Fibroblast of the aortic adventitia (primary cell): ENCODE measurements at regions not wholly inside any gene's neighbourhood (a gene's known extent, or its start where the extent isn't known, plus 50 kb on each side); places are given as distances from the start of the nearest gene placed in this dataset.
"Not testable (repeated sequence)": the region's sequence is repeated elsewhere in the genome, so short reads cannot be mapped to it uniquely, and the experiment has no call there.

Experiments used
- DNase-seq: peaks from one replicate; pipeline ENCODE4 v3.0.0-alpha.2; 2010; ENCODE audit warnings: low read depth
- H3K4me3 ChIP-seq: 2 replicates; pipeline ENCODE4 v1.5.1; 2011; ENCODE audit warnings: low read depth, mild to moderate bottlenecking, control low read depth, low read length, moderate library complexity
- CTCF ChIP-seq: IDR thresholded peaks from 2 replicates; pipeline ENCODE4 v1.5.1; 2011; ENCODE audit warnings: mild to moderate bottlenecking, low read length, control low read depth, inconsistent platforms; ENCODE audit not compliant: insufficient read depth

GRCh38 chr4:164116286-164116685 lies 621.8 kb downstream of the TMA16 start:
- H3K4me3 ChIP-seq: no peak overlapping the region
- TF ChIP-seq CTCF: no peak

GRCh38 chr4:164134388-164134787 lies 619.5 kb upstream of the SMIM31 start:
- TF ChIP-seq CTCF: no peak
- DNase-seq: no peak
- H3K4me3 ChIP-seq: no peak overlapping the region

More at GRCh38 chr4:164116286-164116685, 621.8 kb downstream of the TMA16 start:
- no peak for DNase-seq

GRCh38 chr4:164136180-164136616 lies 617.7 kb upstream of the SMIM31 start:
- TF ChIP-seq CTCF: no peak
- DNase-seq: peak; percentile 3
- no peak overlapping the region for H3K4me3 ChIP-seq

- TF ChIP-seq CTCF: no peak
- no peak for DNase-seq
- H3K4me3 ChIP-seq: no peak overlapping the region
These were observed 615.4 kb upstream of the SMIM31 start for GRCh38 chr4:164138521-164138920.

GRCh38 chr4:164139291-164139690 lies 614.6 kb upstream of the SMIM31 start:
- no peak for DNase-seq
- TF ChIP-seq CTCF: no peak
- no peak overlapping the region for H3K4me3 ChIP-seq

GRCh38 chr4:164141755-164142375 lies 612.1 kb upstream of the SMIM31 start:
- DNase-seq, H3K4me3 ChIP-seq: not testable (repeated sequence)

- no peak for DNase-seq
- H3K4me3 ChIP-seq: no peak overlapping the region
- TF ChIP-seq CTCF: no peak
These were observed 599.5 kb upstream of the SMIM31 start for GRCh38 chr4:164154416-164154815.
